Stimulated activated CD8-positive, alpha-beta memory T cell treated with anti-CD3 and anti-CD28 coated beads, Interleukin-15, amount 100 ng/mL, for 48 hours (primary cell): ENCODE measurements at regions not wholly inside any gene's neighbourhood (a gene's known extent, or its start where the extent isn't known, plus 50 kb on each side); places are given as distances from the start of the nearest gene placed in this dataset.

ENCODE experiments used
- DNase-seq, 2 donors: peaks; one replicate each; pipeline ENCODE4 v3.0.0-alpha.2; 2020; ENCODE audit warnings: low read depth in 2 of 2

DNA sequence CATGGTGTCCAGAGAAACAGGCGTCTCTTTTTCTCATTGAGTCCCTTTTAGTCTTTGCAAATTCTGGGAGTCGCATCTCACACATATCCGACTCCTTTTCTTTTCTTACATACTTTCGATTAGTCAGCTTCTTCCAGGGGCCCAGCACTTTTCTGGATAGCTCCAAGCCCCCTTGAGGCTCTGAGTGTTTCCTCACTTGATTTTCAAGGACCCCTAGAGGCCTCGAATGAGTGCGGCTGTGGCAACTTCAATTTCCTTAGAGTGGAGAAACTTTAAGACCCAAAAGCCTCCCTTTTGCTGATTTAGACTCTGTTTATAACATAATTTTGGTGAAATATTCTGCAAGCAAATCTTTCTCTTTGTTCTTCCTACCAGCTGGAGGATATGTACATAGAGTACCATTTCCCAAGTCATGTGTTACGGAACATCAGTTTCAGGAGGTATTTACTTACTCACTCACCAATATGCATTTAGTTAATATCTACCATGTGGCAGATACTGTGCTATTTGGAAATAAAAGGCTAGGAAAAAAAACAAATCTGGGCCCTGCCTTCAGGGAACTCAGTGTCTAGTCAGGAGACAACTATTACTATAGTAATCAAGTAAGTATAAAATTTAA, 555.2 kb downstream of the REEP3 start:
- DNase-seq: no peak

- no peak for DNase-seq
Measured at GRCh38 chr10:64079341-64079740, 558.1 kb downstream of the REEP3 start.

DNA sequence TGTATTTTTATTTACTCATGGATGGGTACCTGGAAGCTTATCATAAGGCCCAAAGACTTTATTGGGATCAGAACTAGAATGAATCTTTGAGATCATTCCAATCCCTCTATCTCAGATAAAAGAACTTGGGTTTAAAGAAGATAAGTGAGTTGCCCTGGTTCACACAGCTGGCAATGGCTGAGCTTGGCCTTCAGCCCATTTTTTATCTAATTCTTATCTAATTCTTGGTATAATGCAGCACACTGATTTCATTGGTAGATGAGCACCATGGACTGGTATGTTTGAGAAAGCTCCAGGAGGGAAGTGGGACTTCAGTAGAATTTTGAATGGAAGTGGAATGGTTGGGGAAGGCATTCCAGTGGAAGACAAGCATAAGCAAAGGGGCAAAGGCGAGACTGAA, 558.9 kb downstream of the REEP3 start:
- no peak for DNase-seq

DNA sequence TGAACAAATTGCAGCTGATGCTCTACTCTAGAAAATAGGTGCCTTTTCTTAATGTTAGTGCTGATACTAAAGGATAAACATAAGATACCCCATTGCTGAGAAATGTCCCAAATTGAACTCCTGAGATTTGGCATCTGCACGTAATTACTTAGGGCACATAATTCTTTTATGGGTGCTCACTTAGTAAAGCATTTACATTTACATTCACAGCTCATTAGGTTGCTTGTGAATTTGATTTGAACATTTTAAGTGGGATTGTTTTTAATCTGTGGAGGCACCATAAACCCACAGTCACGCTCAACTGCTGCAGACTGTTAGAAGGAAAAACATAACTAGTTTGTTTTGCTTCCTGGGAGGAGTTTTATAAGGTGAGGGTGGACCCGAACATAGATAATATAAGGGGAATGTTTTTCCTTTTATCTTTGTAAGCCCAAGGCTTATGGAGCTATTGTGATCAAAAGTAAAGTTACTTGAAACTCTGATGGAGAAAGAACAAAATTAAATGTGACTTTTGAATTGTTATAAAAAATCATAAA, 560.8 kb downstream of the REEP3 start:
- no peak for DNase-seq

- DNase-seq: no peak
Measured at GRCh38 chr10:64086083-64086767, 565.0 kb downstream of the REEP3 start.

DNA sequence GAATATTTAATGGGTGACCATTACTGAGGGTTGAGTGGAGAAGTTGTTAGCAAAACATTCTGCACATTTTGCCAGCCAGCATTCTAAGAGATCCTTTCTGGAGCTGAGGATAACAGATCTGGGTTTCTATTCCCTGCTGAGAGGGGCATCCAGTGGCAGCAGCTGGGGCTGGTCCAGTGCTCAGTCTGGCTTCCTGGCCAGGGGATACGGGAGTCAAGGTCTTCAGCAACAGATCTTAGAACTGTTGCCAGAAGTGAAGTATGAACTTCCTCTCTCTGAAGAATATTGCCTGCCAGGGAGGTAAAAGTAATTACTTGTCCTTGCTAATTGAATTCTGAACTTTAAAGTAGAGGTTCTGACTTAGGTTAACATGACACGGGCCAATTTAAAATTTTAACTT, 568.4 kb downstream of the REEP3 start:
- no peak for DNase-seq

DNA sequence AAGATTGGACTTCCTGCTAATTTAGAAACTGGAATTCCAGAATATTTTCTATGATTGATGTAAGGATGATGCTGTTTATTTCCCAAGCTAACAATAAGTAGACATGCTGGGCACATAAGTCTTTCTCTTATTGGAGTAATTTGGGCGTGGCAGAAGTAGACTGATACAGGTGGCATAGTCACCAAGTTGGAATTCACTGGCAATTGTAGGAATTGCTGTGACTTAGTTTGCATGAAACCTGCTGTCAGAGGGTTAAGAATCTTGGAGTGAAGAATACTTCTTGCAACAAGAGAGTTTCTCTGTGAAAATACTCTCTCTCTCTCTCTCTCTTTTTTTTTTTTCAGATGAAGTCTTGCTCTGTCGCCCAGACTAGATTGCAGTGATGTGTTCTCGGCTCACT, 569.7 kb downstream of the REEP3 start:
- no peak for DNase-seq

DNA sequence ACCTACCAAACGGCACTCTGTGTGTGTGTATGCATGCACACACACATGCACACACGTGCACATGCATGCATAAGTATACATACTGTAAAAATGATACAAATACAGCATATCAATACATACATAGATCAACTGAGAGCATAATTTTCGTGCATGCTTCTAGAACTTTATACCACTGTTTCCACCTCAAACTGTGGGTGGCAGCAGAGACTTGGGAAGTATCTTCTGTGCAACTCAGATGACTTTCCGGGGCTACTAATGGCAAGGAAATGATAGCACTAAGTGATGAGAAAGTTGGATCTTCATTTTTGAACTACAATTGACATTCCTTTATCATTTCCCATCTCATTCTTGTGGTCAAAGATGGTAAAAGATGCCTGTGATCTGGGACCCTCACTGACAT, 570.7 kb downstream of the REEP3 start:
- DNase-seq: no peak

DNA sequence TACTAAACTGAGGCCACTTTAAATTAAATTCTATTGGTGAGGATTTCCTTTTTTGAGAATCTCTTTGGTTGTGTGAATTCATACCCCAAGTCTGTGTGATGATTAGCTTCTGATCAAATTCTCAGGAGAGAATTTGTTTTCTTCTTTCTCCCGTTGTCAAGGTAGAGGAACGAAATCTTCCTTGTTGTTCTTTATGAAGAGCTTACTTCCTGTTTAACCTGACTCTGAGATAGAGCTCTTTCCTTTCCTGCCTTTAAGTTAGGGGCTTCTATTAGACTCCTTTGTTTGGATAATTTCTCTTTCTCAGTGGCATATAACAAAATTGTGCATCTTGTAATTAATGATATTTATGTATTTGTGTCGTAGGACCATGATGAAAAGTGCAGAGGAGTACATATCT, 572.1 kb downstream of the REEP3 start:
- DNase-seq: no peak

DNA sequence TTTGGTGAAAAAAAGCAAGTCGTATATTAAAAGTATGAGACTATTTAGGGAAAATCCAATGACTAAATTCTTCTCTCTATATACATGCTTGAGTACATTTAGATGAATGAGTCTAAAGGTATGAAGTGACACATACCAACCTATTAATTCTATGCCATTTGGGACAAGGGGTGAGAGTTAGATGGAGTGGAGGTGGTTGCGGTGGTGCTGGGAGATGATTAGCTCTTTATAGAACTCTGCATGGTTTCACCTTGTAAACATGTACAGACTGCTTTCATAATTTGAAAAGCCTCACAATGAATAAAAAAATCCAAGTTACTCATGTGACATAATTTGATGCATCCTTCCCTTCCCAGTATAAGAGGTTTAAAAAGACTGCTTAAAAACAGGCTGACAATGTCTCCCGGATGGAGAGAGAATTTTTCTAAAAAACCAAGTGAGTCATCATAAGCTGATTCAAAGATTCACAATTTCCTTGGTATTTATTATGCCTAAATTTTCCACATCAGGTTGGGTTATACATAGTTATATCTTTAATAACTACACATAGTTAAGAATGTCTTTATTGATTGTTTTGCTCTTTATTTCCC, 572.8 kb downstream of the REEP3 start:
- no peak for DNase-seq

- DNase-seq: no peak
Measured at GRCh38 chr10:64096941-64097340, 575.7 kb downstream of the REEP3 start.

- DNase-seq: no peak
Measured at GRCh38 chr10:64097391-64098122, 576.4 kb downstream of the REEP3 start.

DNA sequence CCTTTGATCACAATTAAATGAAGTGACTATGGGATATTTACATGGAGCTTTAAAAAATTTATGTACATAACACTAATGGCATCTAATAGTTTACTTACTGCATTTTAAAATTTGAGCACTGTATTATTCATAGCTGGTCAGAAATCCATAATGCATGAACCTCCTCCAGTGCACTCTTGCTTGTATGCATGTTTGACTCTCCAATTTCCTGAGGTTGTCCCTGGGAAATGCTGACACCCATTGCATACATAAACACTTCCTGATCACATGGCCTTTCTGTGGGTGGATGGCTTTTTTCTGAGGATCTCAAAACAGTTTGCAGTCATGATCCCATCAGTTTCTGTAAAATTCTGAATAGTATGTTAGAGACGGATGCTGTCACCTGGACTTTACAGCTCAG, 577.8 kb downstream of the REEP3 start:
- no peak for DNase-seq

DNA sequence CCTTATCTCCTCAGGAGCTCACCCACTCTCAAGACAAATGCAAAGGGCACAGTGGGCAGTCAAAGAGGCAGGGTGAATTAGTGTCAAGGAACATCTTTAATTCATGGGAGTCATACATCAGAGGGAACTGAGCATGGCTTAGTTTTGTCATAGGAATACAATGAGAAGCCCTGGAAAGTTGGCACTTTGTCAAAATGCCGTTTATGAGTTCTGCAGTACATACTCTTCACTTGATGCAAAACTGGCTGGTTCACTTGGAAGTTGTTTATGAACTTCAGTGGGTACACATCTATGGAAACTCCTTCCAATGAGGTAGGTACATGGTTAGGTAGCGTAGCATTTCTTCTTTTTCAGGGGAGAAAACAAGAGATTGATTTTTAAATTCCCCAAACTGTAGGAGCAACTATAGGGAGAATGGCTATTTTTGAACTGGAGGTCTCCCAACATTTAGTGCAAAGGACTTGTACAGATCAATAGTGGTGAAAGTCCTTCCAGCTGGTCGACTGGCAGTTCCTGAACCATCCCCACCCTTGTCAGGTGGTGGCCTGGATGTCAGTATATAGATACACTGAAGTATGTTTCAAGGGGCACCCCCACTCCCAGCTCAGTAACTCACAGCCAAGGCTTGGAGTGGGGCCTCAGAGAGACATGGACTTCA, 580.5 kb downstream of the REEP3 start:
- no peak for DNase-seq

DNA sequence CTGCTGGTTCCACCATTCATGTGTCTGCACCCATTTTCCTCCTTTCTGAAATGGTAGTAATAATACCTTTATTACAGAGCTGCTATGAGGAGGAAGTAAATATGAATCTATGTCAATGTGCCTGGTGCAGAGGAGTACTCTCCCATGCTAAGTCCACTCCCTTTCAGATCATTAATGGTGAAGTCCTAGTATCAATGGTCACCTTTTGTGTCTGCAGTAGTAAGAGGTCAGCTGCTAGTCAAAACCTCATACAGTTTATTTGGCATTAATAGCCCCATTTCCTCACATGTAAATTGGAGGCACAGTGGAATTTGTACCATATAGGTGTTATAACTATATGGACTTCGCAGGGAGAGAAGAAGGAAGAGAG, 581.0 kb downstream of the REEP3 start:
- DNase-seq: no peak

DNA sequence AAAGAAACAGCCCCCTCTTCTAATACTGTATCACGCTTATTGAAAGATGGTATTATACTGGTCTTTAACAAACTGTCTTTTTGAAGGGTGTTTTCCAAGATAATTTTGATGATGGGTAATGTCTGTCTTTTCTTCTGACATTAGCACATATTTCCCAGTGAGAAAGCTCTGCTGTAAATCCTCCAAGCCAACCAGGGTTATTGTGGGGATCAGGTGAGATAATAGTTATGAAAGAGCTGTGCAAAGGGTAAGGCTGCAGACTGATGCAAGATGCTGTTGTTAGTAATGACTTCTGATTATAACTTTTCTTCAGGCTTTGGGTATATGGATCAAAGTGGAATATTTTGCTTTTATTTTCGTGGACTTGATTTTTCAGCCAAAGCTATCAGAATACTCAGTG, 581.7 kb downstream of the REEP3 start:
- no peak for DNase-seq

DNA sequence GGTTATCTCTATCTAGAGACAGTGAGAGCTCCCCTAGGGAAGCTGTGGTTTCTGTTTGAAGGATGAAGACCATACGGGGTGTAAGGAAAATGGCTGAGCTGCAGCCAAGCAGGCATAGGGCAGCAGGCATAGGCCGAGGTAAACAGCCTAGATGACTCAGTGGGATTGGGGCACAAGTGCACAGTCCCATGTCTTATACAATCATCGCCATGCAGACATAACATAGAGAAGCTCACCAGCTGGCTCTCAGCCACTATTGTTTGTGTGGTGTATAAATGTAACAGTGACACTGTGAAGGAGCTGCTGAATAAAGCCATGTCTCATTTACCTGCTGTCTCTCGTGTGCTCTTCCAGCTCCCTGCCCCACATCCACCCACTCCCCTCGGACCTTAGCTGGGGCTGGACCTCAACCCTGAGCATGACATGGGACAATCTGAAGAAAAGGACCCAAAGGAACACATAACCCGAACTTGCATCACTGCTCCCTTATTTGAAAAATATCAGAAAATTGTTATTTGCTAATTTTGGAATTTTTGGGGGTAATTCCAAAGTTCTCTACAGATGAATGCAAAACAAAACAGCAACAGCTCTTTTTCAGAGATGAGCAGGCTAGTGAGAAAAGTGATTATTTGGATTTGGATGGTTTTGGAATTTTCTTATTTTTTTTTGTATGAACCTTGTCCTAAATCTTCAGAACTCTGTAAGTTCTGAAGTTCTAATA, 582.7 kb downstream of the REEP3 start:
- no peak for DNase-seq

DNA sequence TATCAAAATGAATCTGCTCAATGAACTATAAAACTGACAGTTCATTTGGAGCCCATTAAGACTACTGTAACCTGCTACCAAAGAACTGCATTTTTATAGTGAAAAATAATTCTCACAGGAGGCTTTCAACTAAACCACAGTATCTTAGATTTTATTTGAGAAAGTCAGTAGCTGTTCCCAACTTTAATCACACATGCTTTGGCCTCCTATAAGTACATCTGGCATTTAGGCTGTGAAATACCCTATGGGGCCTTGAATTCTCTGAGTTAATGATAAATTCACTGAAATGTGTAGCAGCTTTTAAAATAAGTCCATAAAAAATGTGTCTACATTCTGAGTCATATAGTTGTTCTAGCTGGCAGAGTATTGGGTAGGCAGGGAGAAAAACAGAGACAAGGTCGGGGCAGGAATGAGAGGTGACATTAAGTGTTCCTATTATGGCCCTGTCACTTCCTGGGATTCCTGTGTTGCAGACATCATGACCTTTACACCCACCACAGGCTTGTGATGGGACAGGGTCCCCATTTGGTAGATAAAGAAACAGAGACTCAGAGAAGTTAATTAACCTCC, 588.8 kb downstream of the REEP3 start:
- no peak for DNase-seq

GRCh38 chr10:64112701-64113355, 591.6 kb downstream of the REEP3 start:
- no peak for DNase-seq

- DNase-seq: no peak
Measured at GRCh38 chr10:64113375-64113774, 592.2 kb downstream of the REEP3 start.

- no peak for DNase-seq
Measured at GRCh38 chr10:64113792-64114191, 592.6 kb downstream of the REEP3 start.
